Heart right ventricle (tissue), 16 donors: ENCODE measurements at regions not wholly inside any gene's neighbourhood (a gene's known extent, or its start where the extent isn't known, plus 50 kb on each side); places are given as distances from the start of the nearest gene placed in this dataset.

Experiments
- ATAC-seq, 8 donors: fragments of 200-7000 bp; cut with Tn5 transposase; one replicate each; pipeline ENCODE4 v1.9.1; 2020; ENCODE audit warnings: mild to moderate bottlenecking in 8 of 8, moderate library complexity in 8 of 8, moderate number of reproducible peaks in 1 of 8
- DNase-seq, 2 donors: peaks; one replicate each; pipeline ENCODE4 v3.0.0-alpha.2; 2020
- H3K27ac ChIP-seq, 10 donors: fragments of 200-600 bp; sonication (generic) in 2 of 10; one replicate each; pipeline versions ENCODE4 v1.5.0 to v1.8.0; 2020 to 2022; ENCODE audit warnings: mild to moderate bottlenecking in 3 of 10
- H3K27me3 ChIP-seq, 7 donors: fragments of 200-600 bp; one replicate each; pipeline ENCODE4 v1.8.0; 2021 to 2022; ENCODE audit warnings: mild to moderate bottlenecking in 2 of 7
- H3K36me3 ChIP-seq, 9 donors: fragments of 200-600 bp; sonication (generic) in 1 of 9; one replicate each; pipeline versions ENCODE4 v1.5.0 to v1.8.0; 2020 to 2022; ENCODE audit warnings: mild to moderate bottlenecking in 2 of 9
- H3K4me1 ChIP-seq, 9 donors: fragments of 200-600 bp; sonication (generic) in 1 of 9; one replicate each; pipeline versions ENCODE4 v1.5.0 to v1.8.0; 2020 to 2022; ENCODE audit warnings: mild to moderate bottlenecking in 4 of 9
- H3K4me3 ChIP-seq, 10 donors: fragments of 200-600 bp; sonication (generic) in 2 of 10; one replicate each; pipeline versions ENCODE4 v1.5.0 to v1.8.0; 2020 to 2022; ENCODE audit warnings: mild to moderate bottlenecking in 7 of 10, moderate library complexity in 2 of 10
- H3K9me3 ChIP-seq, 11 donors: fragments of 200-600 bp in 10 of 11; sonication (generic) in 2 of 11; one replicate each; pipeline versions ENCODE4 v1.5.0 to v1.8.0; 2013 to 2022; ENCODE audit warnings: mild to moderate bottlenecking in 2 of 11, control low read depth in 1 of 11, moderate library complexity in 1 of 11
- CTCF ChIP-seq, 9 donors: fragments of 200-600 bp; sonication (generic) in 2 of 9; IDR thresholded peaks; one replicate each; pipeline versions ENCODE4 v1.5.0 to v1.8.0; 2021 to 2022; ENCODE audit warnings: antibody characterized with exemption in 9 of 9, mild to moderate bottlenecking in 5 of 9, moderate library complexity in 1 of 9
- WGBS, 2 donors: extraction: QIAGEN DNeasy Blood & Tissue Kit; methylation state at CpG; one replicate each; pipeline ENCODE4 v1.1.7; 2013; ENCODE audit warnings: inconsistent platforms in 1 of 2; 5-methylcytosine and 5-hydroxymethylcytosine counted together
- intact Hi-C, 10 donors: fragments of 100-400 bp; cut with DNase I; formaldehyde crosslinking; loops; one replicate each; pipeline versions ENCODE4 v1.11.1 to v1.14.2; 2022
- donor health status: Arrhythmogenic right ventricular cardiomyopathy.
- donor health status: ischemic (EF 13 %, LVEDD 7.1; RV severe dilation, severe dysfunction).
- donor health status: healthy with polysubstance abuse.
- donor health status: DM: no; HTN: yes; CAD: no.
- donor health status: DM: no; HTN: no; CAD: no.
- donor health status: ischemic (EF 25% LVEDD 6.9; RV normal size, moderate dysfunction).
- donor health status: ischemic (EF 25% LVEDD 5.7; RV mildly dilated, moderate dysfunction).
- donor health status: healthy.
- donor health status: DM: yes; HTN: yes; CAD: no.
- donor health status: Ischemic cardiomyopathy.
- donor health status: ischemic (EF 35%, LVEDD 5.7; RV mildly dilated, moderate dysfunction).
- donor health status: nonischemic (EF 11% LVEDD 7.7; RV severe dilation, severe dysfunction).
- donor health status: DM: yes; HTN: yes; CAD: no.
- donor health status: PGD.
- donor health status: ischemic (EF 29% LVEDD 5.4; RV normal size, mild dysfunction).
- donor health status: nonischemic (EF 23%, LVEDD 6.1; RV moderate dilation, normal function).

GRCh38 chr18:21943456-21943855 lies 202.9 kb downstream of the MIB1 start:
- ATAC-seq = no peak
- 73 to 77% methylated on average over 4 of the region's 4 CpGs for WGBS, 2 donors
- intact Hi-C loops = no loop called here

DNA sequence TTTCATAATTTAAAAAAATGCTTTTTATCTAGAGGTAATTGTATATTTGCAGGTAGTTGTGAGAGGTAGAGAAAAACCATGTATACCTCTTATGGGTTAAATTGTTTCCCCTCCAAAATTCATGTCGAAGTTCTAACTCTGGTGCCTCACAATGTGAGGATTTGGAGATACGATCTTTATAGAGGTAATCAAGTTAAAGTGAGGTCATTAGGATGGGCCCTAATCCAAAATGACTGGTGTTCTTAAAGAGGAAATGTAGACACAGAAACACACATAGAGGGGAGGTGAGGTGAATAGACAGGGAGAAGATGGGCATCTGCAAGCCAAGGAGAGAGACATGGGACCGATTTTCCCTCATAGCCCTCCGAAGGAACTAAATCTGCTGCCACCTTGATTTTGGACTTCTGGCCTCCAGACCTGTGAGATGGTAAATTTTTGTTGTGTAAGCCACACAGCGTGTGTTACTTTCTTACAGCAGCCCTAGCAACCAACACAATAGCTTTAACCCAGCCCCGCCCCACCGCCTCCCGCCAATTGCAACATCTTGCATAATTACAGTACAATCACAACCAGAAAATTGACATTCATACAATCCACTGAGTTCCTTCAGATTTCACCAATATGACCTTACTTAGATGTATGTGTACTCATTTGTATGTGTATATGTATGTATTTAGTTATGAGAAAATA lies 208.9 kb downstream of the MIB1 start:
- no peak overlapping the region for H3K27ac ChIP-seq
- DNase-seq = no peak
- no peak for TF ChIP-seq CTCF (IDR thresholded peaks at IDR 0.05)
- H3K4me1 ChIP-seq = no peaks in the 10 kb centered on the region
- no peaks in the 10 kb centered on the region for H3K36me3 ChIP-seq
- WGBS, 2 donors = 80 to 85% methylated on average over 8 of the region's 8 CpGs
- peaks cover 0 to 6% (median 0%) of the 10 kb centered on the region in 7 donors for H3K27me3 ChIP-seq
- intact Hi-C loops = loop anchor here in 3 of 10 donors (5.0 to 10.0 kb wide), 4 partner anchors 47 to 455 kb away; no protein-coding TSS in a partner anchor
- H3K9me3 ChIP-seq = peaks cover 0 to 5% (median 0%) of the 10 kb centered on the region in 11 donors
- H3K4me3 ChIP-seq = no peak overlapping the region
- ATAC-seq = no peak

More at GRCh38 chr18:21943456-21943855, 202.9 kb downstream of the MIB1 start:
- Histone ChIP-seq H3K27ac (no peak overlapping the region), H3K27me3 (peaks cover 0 to 5% (median 0%) of the 10 kb centered on the region in 7 donors), H3K4me3 (no peak overlapping the region), H3K9me3 (no peaks in the 10 kb centered on the region), H3K4me1 (no peaks in the 10 kb centered on the region), H3K36me3 (no peaks in the 10 kb centered on the region)
- no peak for DNase-seq
- no peak for TF ChIP-seq CTCF (IDR thresholded peaks at IDR 0.05)

DNA sequence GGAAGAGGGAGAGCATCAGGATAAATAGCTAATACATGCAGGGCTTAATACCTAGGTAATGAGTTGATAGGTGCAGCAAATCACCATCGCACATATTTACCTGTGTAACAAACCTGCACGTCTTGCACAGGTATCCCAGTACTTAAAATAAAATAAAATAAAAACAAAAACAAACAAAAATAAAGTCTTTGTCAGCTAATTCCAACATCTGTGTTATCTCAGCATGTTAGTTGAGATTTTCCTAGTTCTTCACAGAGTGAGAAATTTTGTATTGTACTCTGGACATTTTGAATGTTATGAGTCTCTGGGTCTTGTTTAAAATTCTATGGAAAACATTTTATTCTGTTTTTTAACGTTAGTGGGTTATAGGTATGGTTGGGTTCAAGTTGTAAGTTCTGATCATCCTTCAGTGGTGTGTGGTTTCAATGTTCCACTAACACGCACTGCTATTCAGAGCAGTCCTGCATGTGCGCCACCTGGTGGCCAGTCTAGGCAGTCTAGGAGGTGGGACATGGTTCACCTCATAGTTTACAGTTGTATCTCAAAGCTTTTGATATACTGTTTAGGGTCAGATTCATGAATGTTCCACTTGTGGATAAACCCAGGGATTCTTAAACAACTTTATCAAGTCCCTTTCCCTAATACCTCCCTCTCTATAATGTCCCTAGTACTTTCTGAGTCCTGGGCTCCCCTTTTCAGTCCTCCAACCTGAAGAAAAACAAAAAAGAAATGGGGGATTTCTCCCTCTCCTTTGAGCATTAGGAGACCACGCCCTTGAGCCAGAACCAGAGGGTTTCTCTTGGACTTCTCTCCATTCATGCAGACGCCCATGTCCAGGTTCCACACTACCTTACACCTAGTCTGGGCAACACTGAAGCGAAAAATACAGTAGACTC lies 213.4 kb upstream of the GATA6 start:
- intact Hi-C loops = loop anchor here in 6 of 10 donors (2.0 to 10.0 kb wide), 9 partner anchors 44 to 764 kb away; no protein-coding TSS in a partner anchor
- peak; percentile 72 to 96 (median 90) for ATAC-seq
- peaks cover 0 to 9% (median 0%) of the 10 kb centered on the region in 11 donors for H3K9me3 ChIP-seq
- no peaks in the 10 kb centered on the region for H3K36me3 ChIP-seq
- no peak overlapping the region for H3K27ac ChIP-seq
- DNase-seq = peak; percentile 73 to 85
- 42% methylated on average over 8 of the region's 8 CpGs for WGBS, 2 donors
- H3K4me1 ChIP-seq = peaks cover 0 to 13% (median 0%) of the 10 kb centered on the region in 9 donors
- peaks cover 0 to 3% (median 0%) of the 10 kb centered on the region in 7 donors for H3K27me3 ChIP-seq
- no peak overlapping the region for H3K4me3 ChIP-seq
- peak; percentile 81 to 95 (median 91) for TF ChIP-seq CTCF (IDR thresholded peaks at IDR 0.05)

DNA sequence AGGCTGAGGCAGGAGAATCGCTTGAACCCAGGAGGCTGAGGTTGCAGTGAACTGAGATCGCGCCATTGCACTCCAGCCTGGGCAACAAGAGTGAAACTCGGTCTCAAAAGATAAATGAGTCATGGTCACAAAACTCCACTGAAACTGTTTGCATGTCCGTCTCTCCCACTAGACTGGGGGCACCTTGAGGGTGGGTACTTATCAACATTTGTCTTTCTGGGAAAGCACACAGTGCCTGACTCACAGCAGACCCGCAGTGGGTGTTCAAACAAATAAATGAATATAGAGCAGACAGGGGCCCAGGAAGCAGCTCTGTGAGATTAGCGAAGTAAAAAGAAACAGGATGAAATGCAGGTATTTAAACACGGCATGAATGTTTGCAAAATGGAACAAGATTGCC lies 211.1 kb upstream of the GATA6 start:
- intact Hi-C loops = loop anchor here in 5 of 10 donors (5.0 to 10.0 kb wide), 7 partner anchors 46 to 766 kb away; no protein-coding TSS in a partner anchor
- no peak for DNase-seq
- Histone ChIP-seq H3K4me3 (no peak overlapping the region), H3K27me3 (peaks cover 0 to 3% (median 0%) of the 10 kb centered on the region in 7 donors), H3K36me3 (no peaks in the 10 kb centered on the region), H3K27ac (no peak overlapping the region), H3K4me1 (peaks cover 0 to 13% (median 0%) of the 10 kb centered on the region in 9 donors), H3K9me3 (peaks cover 0 to 9% (median 0%) of the 10 kb centered on the region in 11 donors)
- no peak for TF ChIP-seq CTCF (IDR thresholded peaks at IDR 0.05)
- ATAC-seq = no peak
- WGBS, 2 donors = 85% methylated on average over 8 of the region's 8 CpGs
